ENCODE measurements at regions not wholly inside any gene's neighbourhood (a gene's known extent, or its start where the extent isn't known, plus 50 kb on each side); places are given as distances from the start of the nearest gene placed in this dataset.

- no peak for TF ChIP-seq CSDC2 (CRISPR knock-in tag; IDR thresholded peaks at IDR 0.05)
- no peak for TF ChIP-seq OSR1 (CRISPR knock-in tag; IDR thresholded peaks at IDR 0.05)
- TF ChIP-seq SNAI2 (CRISPR knock-in tag; IDR thresholded peaks at IDR 0.05) = no peak
- TF ChIP-seq ISL1 (CRISPR knock-in tag; IDR thresholded peaks at IDR 0.05) = no peak
- TF ChIP-seq ZNF8 (CRISPR knock-in tag; IDR thresholded peaks at IDR 0.05) = no peak
- TF ChIP-seq ZC3H10 (CRISPR knock-in tag; IDR thresholded peaks at IDR 0.05) = no peak
- no peak for TF ChIP-seq PATZ1 (CRISPR knock-in tag; IDR thresholded peaks at IDR 0.05; ENCODE audit: borderline replicate concordance)
- TF ChIP-seq POU6F1 (CRISPR knock-in tag; IDR thresholded peaks at IDR 0.05; ENCODE audit: borderline replicate concordance, low read depth) = no peak
- no peak for TF ChIP-seq CSRNP3 (CRISPR knock-in tag; IDR thresholded peaks at IDR 0.05)
- TF ChIP-seq TSHZ2 (CRISPR knock-in tag; IDR thresholded peaks at IDR 0.05) = no peak
- TF ChIP-seq TCF4 (CRISPR knock-in tag; IDR thresholded peaks at IDR 0.05; ENCODE audit: borderline replicate concordance) = no peak
- no peak for TF ChIP-seq ZNF565 (CRISPR knock-in tag; conservative IDR thresholded peaks at IDR 0.05; ENCODE audit: low read depth)
- ATAC-seq = no peak
These were observed 517.4 kb downstream of the BUD13 start for GRCh38 chr11:116255321-116255953.

GRCh38 chr11:116250155-116250554 lies 522.6 kb downstream of the BUD13 start:
- ATAC-seq = no peak

More at GRCh38 chr11:116250155-116250554, 522.6 kb downstream of the BUD13 start:
- TF ChIP-seq TCF4 (CRISPR knock-in tag; IDR thresholded peaks at IDR 0.05; ENCODE audit: borderline replicate concordance) (no peak), OSR1 (CRISPR knock-in tag; IDR thresholded peaks at IDR 0.05) (no peak), POU6F1 (CRISPR knock-in tag; IDR thresholded peaks at IDR 0.05; ENCODE audit: borderline replicate concordance, low read depth) (no peak), ZC3H10 (CRISPR knock-in tag; IDR thresholded peaks at IDR 0.05) (no peak), ARNTL (CRISPR knock-in tag; IDR thresholded peaks at IDR 0.05; ENCODE audit: borderline replicate concordance, low read depth) (no peak), PATZ1 (CRISPR knock-in tag; IDR thresholded peaks at IDR 0.05; ENCODE audit: borderline replicate concordance) (no peak), CSDC2 (CRISPR knock-in tag; IDR thresholded peaks at IDR 0.05) (no peak), BACH2 (CRISPR knock-in tag; IDR thresholded peaks at IDR 0.05; ENCODE audit: borderline replicate concordance) (no peak), ZFP3 (CRISPR knock-in tag; IDR thresholded peaks at IDR 0.05) (no peak), SNAI2 (CRISPR knock-in tag; IDR thresholded peaks at IDR 0.05) (no peak), TOX (CRISPR knock-in tag; IDR thresholded peaks at IDR 0.05; ENCODE audit: borderline replicate concordance) (no peak), RARB (CRISPR knock-in tag; IDR thresholded peaks at IDR 0.05) (no peak), ZFP30 (CRISPR knock-in tag; IDR thresholded peaks at IDR 0.05) (no peak)
